Left colon (tissue), 2 donors: ENCODE measurements at regions not wholly inside any gene's neighbourhood (a gene's known extent, or its start where the extent isn't known, plus 50 kb on each side); places are given as distances from the start of the nearest gene placed in this dataset.

Experiments used
- ATAC-seq: fragments of 200-7000 bp; cut with Tn5 transposase; one replicate; pipeline ENCODE4 v1.9.1; 2020; ENCODE audit warnings: mild to moderate bottlenecking, moderate library complexity
- DNase-seq, 2 donors: peaks; one replicate each; pipeline ENCODE4 v3.0.0-alpha.2; 2020
- intact Hi-C, 2 donors: fragments of 100-400 bp; cut with DNase I in 1 of 2; cut with micrococcal nuclease in 1 of 2; formaldehyde crosslinking; loops; one replicate each; pipeline versions ENCODE4 v1.11.2 to v1.14.0; 2022; cut with DNase I, micrococcal nuclease
- donor health status: DM: no; HTN: no; CAD: no.
- donor health status: DM: yes; HTN: yes; CAD: no.

DNA sequence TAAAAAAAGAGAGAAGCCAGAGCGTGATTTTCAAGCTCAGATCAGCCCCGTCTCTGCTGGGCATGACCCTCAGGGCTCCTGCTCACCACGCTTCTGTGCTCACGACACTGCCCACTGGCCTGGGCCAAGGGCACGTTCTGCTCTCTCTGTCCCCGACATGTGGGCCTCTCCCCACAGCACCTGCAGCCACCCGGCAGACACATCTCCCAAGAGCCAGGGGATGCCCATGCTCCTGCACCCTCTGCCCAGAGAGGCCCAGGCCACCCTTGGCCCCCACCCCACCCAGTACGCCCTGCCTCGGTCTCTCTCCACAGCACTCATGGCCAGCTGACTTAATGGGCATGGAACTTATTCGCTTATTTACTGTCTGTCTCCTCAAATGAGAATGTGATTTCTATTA lies 175.4 kb upstream of the RNF32 start:
- ATAC-seq (no peak), DNase-seq (no peak)
- intact Hi-C loops, result no loop called here

GRCh38 chr7:156464339-156464738 lies 176.2 kb upstream of the RNF32 start:
- ATAC-seq (no peak), DNase-seq (no peak)
- intact Hi-C loops, result no loop called here

DNA sequence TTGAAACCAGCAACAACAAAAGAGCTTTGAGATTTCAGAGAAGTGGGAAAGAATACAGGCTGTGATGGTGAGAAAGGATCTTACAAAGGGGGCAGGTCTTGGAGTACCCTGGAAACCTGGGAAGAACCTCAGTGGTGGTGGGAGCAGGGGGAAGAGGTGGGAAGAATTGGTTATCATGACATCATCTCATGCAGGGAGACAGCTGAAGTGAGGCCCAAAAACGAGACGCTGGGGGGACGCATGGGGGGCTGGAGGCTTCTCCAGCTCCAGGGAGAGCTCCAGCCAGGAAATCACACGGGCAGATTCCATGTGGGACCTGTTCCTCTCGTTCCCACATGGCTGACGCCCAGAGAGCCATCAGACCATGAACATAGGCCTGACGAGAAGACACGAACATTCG lies 177.3 kb upstream of the RNF32 start:
- ATAC-seq (no peak), DNase-seq (no peak)
- intact Hi-C loops, result no loop called here

DNA sequence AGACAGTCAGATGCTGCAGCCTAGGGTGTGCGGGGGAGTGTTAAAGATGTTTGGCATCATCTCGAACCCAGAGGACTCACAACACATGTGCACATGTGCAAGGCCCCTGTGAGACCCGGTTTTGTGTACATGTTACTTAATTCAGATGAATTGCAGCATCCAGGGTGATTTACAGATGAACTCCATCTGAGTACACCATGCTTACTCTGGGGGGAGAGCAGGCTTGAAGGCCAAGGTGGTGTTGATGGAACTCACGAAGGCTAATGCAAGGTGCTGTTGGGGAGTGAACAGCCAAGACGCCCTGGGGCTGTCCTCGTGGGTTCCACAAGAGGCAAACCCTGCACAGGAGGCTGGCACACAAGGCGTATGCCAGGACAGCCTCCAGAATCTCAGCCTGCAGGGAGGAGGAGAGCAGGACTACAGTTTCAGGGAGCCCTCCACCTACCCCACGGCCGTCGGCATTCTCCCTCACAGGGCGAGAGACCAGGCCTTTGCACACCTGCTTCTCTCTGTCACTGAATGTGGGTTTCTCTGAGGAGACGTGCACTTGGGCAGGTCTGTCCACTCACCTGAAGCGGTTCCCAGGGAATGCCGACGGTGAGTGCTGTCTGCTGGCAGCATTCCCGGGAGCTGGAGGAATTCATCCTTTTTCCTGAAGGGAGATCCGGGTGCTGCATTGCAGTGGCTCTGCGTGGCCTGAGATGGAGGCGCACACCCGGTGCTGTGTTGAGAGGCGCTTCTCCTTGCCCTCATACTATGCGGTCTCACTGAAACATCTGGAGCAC lies 178.5 kb upstream of the RNF32 start:
- intact Hi-C loops, result no loop called here
- no peak for DNase-seq
- no peak for ATAC-seq

- DNase-seq (peak in 1 of 2 donors; percentile 13), ATAC-seq (peak; percentile 77)
- intact Hi-C loops, result no loop called here
These were observed 179.5 kb upstream of the RNF32 start for GRCh38 chr7:156460858-156461627.

DNA sequence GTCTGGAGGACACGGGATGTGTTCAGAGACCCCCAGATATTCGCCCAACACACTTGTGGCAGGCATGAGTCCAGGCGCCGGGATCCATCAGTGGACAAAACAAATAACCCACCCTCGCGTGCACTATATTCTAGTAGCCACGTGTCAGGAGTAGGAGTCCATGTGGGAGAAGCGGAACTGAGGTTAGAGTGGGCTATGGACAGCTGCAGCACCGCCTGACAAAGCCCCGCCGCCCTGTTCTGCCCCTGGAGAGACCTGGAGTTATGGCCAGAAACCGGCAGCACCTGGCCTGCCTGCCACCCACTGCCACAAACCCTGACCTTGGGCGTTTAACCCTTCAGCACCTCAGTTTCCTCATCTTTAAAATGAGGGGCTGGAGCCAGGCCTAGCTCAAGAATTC lies 181.0 kb upstream of the RNF32 start:
- ATAC-seq, result no peak
- intact Hi-C loops, result no loop called here
- DNase-seq, result no peak

DNA sequence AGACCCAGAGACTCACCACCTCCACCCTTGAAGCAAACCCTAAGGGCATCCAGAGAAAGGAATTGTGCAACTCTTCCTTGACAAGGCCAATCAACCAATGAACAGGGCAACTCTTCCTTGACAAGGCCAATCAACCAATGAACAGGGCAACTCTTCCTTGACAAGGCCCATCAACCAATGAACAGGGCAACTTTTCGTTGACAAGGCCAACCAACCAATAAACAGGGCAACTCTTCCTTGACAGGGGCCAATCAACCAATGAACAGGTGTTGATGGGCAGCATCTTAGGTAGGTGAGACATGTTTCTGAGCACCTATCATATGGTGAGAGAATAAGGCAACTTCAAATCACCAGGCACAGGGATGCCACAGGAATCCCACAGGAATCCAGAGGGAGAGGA lies 181.5 kb upstream of the RNF32 start:
- ATAC-seq (no peak), DNase-seq (no peak)
- intact Hi-C loops, result no loop called here

GRCh38 chr7:156458011-156458410 lies 182.6 kb upstream of the RNF32 start:
- intact Hi-C loops, result no loop called here
- ATAC-seq (no peak), DNase-seq (no peak)

- intact Hi-C loops, result no loop called here
- peak in 1 of 2 donors; percentile 16 for DNase-seq
- ATAC-seq, result peak; percentile 90
These were observed 184.0 kb upstream of the RNF32 start for GRCh38 chr7:156456503-156457115.

GRCh38 chr7:156456032-156456431 lies 184.5 kb upstream of the RNF32 start:
- DNase-seq (no peak), ATAC-seq (no peak)
- intact Hi-C loops, result no loop called here

GRCh38 chr7:156450473-156450872 lies 190.1 kb upstream of the RNF32 start:
- ATAC-seq, result no peak
- no peak for DNase-seq
- intact Hi-C loops, result no loop called here

- intact Hi-C loops, result no loop called here
- ATAC-seq (no peak), DNase-seq (no peak)
These were observed 191.7 kb upstream of the RNF32 start for GRCh38 chr7:156448918-156449317.

DNA sequence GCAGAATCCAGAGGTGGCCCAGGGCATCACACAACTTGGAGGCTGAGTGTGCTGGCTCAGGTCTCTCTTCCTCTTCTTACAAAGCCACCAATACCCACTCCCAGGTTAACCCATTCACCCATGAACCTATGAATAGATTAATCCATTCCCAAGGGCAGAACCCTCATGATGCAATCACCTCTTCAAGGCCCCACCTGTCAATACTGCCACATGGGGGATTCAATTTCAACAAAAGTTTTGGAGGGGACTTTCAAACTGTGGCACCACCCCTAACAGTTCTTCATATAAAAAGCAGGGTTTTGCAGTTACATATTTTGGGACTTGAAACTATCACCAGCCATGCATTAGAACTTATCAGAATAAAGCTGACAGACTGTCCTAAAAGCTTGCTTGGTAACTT lies 193.6 kb upstream of the RNF32 start:
- ATAC-seq, result no peak
- intact Hi-C loops, result no loop called here

DNA sequence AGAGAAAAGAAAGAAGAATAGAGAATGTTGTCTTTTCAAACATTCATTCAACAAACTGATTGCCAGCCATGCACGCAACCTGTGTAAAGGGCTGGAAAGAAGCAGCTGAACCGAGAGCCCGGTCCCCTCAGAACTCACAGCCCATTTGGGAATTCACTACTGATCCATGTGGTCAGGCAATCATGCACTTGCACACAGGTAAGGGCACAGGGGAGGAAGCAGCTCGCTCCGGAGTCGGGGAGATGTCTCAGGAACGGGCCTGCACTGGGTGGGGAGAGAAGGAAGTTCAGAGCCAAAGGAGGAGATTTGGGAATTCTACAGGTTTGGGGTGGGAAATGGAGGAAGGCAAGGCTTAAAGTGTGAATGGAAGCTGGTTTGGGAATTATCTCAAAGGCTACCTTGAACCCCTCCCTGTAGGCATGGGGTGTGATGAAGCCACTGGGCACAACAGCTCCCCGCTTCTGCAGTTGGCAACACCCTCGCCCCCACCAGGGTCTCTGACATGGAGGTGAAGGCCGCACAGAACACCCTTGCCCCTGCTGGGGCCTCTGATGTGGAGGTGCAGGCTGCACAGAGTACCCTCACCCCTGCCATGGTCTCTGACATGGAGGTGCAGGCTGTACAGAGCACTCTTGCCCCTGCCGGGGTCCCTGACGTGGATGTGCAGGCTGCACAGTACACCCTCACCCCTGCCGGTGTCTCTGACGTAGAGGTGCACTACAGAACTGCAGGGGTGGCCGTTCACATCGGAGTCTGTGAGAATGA lies 194.4 kb upstream of the RNF32 start:
- ATAC-seq (no peak), DNase-seq (no peak)
- intact Hi-C loops, result no loop called here

More for the DNA sequence above, 193.6 kb upstream of the RNF32 start:
- DNase-seq, result no peak

DNA sequence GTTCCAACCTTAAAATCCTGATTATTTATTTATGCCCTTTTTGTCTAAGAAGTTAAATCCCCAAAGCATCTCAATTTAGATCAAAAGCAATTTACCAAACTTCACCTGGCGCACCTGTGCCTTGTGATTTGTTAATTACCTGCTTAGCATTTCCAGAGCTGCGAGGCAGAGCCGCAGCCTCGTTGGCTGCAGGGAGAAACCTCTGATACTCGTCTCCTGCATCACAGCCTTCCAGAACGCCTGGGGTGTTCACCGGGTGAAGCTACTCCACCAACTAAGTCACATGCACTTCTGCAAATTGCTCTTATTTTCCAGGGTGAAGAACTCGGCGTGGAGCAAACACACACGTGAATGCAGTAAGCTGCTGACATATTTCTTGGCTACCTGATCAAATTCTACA lies 198.1 kb upstream of the RNF32 start:
- ATAC-seq (no peak), DNase-seq (no peak)
- intact Hi-C loops, result no loop called here

DNA sequence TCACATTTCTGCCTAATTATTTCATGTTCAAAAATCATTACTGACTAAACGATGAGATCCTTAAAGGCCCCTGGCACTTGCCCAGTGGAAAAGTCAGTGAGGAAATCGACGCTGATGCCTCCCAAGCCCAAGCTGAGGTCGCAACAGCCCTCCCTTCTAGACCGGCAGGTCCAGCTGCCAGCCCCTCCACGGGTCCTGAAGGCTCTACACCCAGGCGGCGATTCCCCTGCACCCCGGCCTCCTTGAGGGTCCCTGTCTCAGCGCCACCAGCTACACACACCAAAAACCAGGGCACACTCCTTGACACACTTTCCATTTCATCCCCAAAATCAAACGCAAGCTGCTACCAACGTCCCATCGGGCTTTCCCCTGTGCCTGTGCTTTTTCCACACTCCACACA lies 200.1 kb upstream of the RNF32 start:
- DNase-seq (no peak), ATAC-seq (no peak)
- intact Hi-C loops, result no loop called here

DNA sequence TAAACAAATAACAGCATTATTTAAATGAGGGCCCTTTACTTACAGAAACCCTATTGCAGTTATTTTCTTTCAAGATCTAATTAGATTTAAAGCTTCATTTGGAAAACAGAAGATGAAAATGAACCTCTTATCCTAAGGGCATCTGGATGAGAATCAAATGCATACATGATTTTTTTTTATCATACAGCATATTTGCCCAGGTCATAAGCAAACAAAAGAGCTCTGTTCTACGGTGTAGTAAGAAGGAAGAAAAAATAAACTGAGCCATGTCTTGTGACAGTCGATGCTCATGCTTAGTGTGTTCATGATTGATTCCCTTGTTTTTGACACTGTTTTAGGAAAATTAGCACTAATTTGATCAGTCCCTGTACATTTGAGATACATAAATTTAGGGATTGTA lies 202.6 kb upstream of the RNF32 start:
- no peak for DNase-seq
- no peak for ATAC-seq
- intact Hi-C loops, result no loop called here

DNA sequence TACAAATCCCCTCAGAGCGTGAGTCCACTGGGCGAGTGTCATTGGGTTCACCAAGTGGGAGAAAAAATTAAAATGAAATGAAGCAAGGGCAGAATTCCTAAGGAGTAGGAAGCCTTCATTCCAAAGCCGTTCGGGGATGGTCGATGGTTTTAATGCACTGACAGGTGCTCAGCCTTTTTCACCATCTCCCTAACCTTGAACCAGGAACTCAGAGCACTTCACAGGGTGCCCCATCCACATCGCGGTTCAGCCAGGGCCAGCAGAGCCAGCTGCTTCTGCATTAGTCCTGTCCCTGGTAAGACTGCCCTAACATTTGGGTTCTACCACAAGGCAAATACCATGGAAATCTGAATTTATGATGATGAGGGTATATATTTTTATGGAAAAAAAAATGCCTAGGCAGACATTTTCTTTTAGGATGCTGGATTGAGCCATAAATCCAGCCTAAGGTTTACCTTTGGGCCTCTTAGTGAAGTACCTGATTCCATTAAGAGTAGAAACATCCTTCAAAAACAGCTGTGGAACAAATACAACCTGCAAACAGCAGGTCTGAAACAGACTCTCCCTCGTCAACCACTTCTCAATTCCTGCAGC lies 203.5 kb upstream of the RNF32 start:
- ATAC-seq, result no peak
- DNase-seq, result no peak
- intact Hi-C loops, result no loop called here
